ENCODE measurements at regions not wholly inside any gene's neighbourhood (a gene's known extent, or its start where the extent isn't known, plus 50 kb on each side); places are given as distances from the start of the nearest gene placed in this dataset.

DNA sequence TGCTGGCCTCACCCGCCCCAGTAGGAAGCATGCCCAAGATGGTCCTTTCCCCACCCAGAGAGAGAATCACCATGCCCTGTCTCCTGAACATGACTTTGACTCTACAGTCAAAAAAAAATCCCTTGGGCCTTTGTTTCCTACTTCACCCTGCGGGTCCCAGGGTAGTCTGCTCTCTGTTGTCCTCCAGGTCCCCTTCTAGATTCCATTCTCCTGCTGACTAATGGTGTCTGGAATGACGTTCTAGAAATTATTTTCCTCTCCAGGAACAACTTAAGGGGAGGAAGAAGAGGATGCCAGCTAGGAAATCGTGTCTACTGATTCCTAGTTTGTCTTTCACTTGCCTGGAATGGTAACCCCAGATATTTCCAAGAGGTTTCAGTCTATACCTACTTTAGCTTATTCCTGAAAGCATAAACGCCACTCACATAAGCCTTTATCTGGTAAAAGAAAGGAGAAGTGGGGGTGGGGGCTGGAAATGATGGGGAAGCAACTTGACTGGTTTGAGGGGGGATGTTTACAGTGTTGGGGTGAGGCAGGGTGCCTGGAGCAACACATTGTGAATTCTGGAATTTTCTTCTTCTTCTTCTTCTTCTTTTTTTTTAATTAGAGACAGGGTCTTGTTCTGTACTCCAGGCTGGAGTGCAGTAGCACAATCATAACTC lies 93.9 kb downstream of the SNX18 start:
- peak in 1 of 2 donors; percentile 55 for DNase-seq (ENCODE audit: low read depth in 2 of 2)
- no peak overlapping the region for H3K9ac ChIP-seq (ENCODE audit: insufficient read depth, low read length)
- H3K27ac ChIP-seq (ENCODE audit: insufficient read depth, low read length) = no peak overlapping the region
- H3K4me3 ChIP-seq (replicated peaks in 1 of 4; ENCODE audit: control extremely low read depth in 1 of 4, insufficient read depth in 1 of 4, low read depth in 3 of 4, low read length in 4 of 4) = no peak overlapping the region
- no peaks in the 10 kb centered on the region for H3K36me3 ChIP-seq (ENCODE audit: control insufficient read depth, insufficient read depth, low read length)
- peaks cover 2% of the 10 kb centered on the region for H3K4me1 ChIP-seq (ENCODE audit: control insufficient read depth, extremely low read depth, insufficient read depth, low read length)
- no peak overlapping the region for H3K4me2 ChIP-seq (ENCODE audit: extremely low read depth, insufficient read depth, low read length)
- TF ChIP-seq, protein P1, sequence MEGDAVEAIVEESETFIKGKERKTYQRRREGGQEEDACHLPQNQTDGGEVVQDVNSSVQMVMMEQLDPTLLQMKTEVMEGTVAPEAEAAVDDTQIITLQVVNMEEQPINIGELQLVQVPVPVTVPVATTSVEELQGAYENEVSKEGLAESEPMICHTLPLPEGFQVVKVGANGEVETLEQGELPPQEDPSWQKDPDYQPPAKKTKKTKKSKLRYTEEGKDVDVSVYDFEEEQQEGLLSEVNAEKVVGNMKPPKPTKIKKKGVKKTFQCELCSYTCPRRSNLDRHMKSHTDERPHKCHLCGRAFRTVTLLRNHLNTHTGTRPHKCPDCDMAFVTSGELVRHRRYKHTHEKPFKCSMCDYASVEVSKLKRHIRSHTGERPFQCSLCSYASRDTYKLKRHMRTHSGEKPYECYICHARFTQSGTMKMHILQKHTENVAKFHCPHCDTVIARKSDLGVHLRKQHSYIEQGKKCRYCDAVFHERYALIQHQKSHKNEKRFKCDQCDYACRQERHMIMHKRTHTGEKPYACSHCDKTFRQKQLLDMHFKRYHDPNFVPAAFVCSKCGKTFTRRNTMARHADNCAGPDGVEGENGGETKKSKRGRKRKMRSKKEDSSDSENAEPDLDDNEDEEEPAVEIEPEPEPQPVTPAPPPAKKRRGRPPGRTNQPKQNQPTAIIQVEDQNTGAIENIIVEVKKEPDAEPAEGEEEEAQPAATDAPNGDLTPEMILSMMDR (conservative IDR thresholded peaks at IDR 0.05 in 1 of 2, IDR thresholded peaks at IDR 0.05 in 1 of 2; ENCODE audit: low read depth in 1 of 2, low read length in 2 of 2) = no peak
- TF ChIP-seq EZH2 (IDR thresholded peaks at IDR 0.05; ENCODE audit: low read length, missing control alignments) = no peak
- no peaks in the 10 kb centered on the region for H4K20me1 ChIP-seq (ENCODE audit: control insufficient read depth, extremely low read depth, insufficient read depth, low read length)
- no peaks in the 10 kb centered on the region for H3K27me3 ChIP-seq (ENCODE audit: control insufficient read depth, insufficient read depth, low read length)
- no peak overlapping the region for H2AFZ ChIP-seq (ENCODE audit: low read length)
- no peaks in the 10 kb centered on the region for H3K9me3 ChIP-seq (ENCODE audit: control insufficient read depth, insufficient read depth, low read depth, low read length)
- no peaks in the 10 kb centered on the region for H3K79me2 ChIP-seq (ENCODE audit: control insufficient read depth, insufficient read depth, low read length)

DNA sequence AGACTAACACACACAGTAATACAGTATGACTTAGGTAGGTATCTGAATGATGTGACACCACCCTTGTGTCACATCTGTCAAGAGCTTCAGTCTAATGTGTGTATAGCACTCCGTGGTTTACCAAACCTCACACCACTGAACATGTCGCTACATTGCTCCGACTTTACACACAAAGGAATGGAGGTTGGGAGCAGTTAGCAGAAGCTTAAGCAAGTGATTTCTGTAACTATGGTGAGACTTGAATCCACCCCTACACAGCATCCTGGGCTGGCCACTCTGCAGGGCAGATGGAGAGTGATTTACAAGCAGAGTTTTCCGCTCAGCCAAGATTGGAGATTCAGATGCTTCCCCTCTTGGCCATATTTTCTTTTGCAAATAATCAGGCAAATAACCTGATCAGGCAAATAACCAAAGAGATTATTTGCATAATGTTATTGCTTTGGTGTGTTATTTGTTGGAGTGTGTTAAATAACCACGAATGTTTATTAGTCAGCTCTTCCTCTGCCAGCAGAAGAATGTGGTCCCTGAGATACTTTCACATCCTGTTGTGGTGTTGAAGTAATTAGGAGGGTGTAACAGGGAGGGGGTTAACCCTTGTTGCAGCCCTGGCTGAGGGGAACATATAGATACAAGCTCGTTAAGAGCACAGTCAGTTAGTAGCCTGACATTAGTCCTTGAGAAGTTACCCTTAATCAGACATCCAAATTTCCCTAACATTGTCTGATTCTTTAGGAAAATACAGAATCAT lies 92.8 kb downstream of the SNX18 start:
- Histone ChIP-seq H3K27ac (ENCODE audit: insufficient read depth, low read length) (no peak overlapping the region), H3K9me3 (ENCODE audit: control insufficient read depth, insufficient read depth, low read depth, low read length) (no peaks in the 10 kb centered on the region), H3K27me3 (ENCODE audit: control insufficient read depth, insufficient read depth, low read length) (no peaks in the 10 kb centered on the region), H2AFZ (ENCODE audit: low read length) (no peak overlapping the region), H3K79me2 (ENCODE audit: control insufficient read depth, insufficient read depth, low read length) (no peaks in the 10 kb centered on the region), H3K9ac (ENCODE audit: insufficient read depth, low read length) (no peak overlapping the region), H3K36me3 (ENCODE audit: control insufficient read depth, insufficient read depth, low read length) (no peaks in the 10 kb centered on the region), H3K4me2 (ENCODE audit: extremely low read depth, insufficient read depth, low read length) (no peak overlapping the region), H4K20me1 (ENCODE audit: control insufficient read depth, extremely low read depth, insufficient read depth, low read length) (no peaks in the 10 kb centered on the region), H3K4me3 (replicated peaks in 1 of 4; ENCODE audit: control extremely low read depth in 1 of 4, insufficient read depth in 1 of 4, low read depth in 3 of 4, low read length in 4 of 4) (no peak overlapping the region), H3K4me1 (ENCODE audit: control insufficient read depth, extremely low read depth, insufficient read depth, low read length) (peaks cover 2% of the 10 kb centered on the region)
- TF ChIP-seq, protein P1 (conservative IDR thresholded peaks at IDR 0.05 in 1 of 2, IDR thresholded peaks at IDR 0.05 in 1 of 2; ENCODE audit: low read depth in 1 of 2, low read length in 2 of 2) = no peak
- no peak for TF ChIP-seq EZH2 (IDR thresholded peaks at IDR 0.05; ENCODE audit: low read length, missing control alignments)
- peak in 1 of 2 donors; percentile 55 for DNase-seq (ENCODE audit: low read depth in 2 of 2)

DNA sequence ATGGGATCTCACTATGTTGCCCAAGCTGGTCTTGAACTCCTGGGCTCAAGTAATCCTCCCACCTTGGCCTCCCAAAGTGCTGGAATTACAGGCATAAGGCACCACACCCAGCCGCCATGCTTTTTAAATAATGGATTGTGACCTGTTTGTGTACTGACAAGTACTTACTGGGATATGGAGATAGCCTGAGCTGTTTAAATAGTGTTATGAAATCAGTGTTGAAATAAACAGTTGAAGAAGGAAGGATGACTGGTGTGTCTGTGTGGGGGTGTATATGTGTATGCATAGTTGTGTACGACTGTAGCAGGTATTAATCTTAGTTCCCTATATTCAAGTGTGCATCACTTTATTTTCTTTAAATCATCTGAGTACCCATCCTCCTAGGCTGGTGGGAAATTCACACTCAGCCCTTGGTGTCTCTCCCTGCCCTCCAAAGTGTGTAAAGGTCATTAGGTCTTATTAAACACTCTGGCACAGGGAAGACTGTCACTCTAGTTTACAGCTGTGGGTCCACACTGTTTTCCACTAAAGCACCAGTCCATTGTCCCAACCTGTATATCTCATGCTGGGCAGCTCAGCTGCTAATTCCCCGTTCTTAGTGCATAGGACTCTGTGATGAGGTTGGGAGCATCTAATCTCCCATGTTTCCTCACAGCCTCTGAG lies 91.0 kb downstream of the SNX18 start:
- no peak overlapping the region for H2AFZ ChIP-seq (ENCODE audit: low read length)
- no peak overlapping the region for H3K27ac ChIP-seq (ENCODE audit: insufficient read depth, low read length)
- no peaks in the 10 kb centered on the region for H3K36me3 ChIP-seq (ENCODE audit: control insufficient read depth, insufficient read depth, low read length)
- H4K20me1 ChIP-seq (ENCODE audit: control insufficient read depth, extremely low read depth, insufficient read depth, low read length) = no peaks in the 10 kb centered on the region
- TF ChIP-seq, protein P1 (conservative IDR thresholded peaks at IDR 0.05 in 1 of 2, IDR thresholded peaks at IDR 0.05 in 1 of 2; ENCODE audit: low read depth in 1 of 2, low read length in 2 of 2) = no peak
- TF ChIP-seq EZH2 (IDR thresholded peaks at IDR 0.05; ENCODE audit: low read length, missing control alignments) = no peak
- no peak overlapping the region for H3K4me3 ChIP-seq (replicated peaks in 1 of 4; ENCODE audit: control extremely low read depth in 1 of 4, insufficient read depth in 1 of 4, low read depth in 3 of 4, low read length in 4 of 4)
- H3K9ac ChIP-seq (ENCODE audit: insufficient read depth, low read length) = no peak overlapping the region
- no peak overlapping the region for H3K4me2 ChIP-seq (ENCODE audit: extremely low read depth, insufficient read depth, low read length)
- H3K4me1 ChIP-seq (ENCODE audit: control insufficient read depth, extremely low read depth, insufficient read depth, low read length) = peaks cover 2% of the 10 kb centered on the region
- no peaks in the 10 kb centered on the region for H3K79me2 ChIP-seq (ENCODE audit: control insufficient read depth, insufficient read depth, low read length)
- no peaks in the 10 kb centered on the region for H3K27me3 ChIP-seq (ENCODE audit: control insufficient read depth, insufficient read depth, low read length)
- no peaks in the 10 kb centered on the region for H3K9me3 ChIP-seq (ENCODE audit: control insufficient read depth, insufficient read depth, low read depth, low read length)
- no peak for DNase-seq (ENCODE audit: low read depth in 2 of 2)
